ENCODE measurements at regions not wholly inside any gene's neighbourhood (a gene's known extent, or its start where the extent isn't known, plus 50 kb on each side); places are given as distances from the start of the nearest gene placed in this dataset.

DNA sequence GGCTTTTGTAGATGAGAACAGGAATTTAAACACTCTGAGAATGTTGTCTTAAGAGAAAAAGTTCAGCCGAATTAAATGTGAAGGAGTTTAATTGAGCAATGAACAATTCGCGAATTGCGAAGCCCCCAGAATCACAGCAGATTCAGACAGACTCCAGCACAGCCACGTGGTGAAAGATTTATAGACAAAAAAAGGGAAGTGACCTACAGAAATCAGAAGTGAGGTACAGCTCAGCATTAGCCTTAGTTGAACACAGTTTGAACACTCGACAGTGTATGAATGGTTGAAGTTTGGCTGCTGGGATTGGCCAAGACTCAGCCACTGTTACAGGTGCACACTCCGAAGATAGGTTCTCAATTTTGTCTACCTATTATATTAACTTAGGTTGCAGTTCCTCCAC, 264.0 kb upstream of the CHST9 start:
- TF ChIP-seq, protein P1, sequence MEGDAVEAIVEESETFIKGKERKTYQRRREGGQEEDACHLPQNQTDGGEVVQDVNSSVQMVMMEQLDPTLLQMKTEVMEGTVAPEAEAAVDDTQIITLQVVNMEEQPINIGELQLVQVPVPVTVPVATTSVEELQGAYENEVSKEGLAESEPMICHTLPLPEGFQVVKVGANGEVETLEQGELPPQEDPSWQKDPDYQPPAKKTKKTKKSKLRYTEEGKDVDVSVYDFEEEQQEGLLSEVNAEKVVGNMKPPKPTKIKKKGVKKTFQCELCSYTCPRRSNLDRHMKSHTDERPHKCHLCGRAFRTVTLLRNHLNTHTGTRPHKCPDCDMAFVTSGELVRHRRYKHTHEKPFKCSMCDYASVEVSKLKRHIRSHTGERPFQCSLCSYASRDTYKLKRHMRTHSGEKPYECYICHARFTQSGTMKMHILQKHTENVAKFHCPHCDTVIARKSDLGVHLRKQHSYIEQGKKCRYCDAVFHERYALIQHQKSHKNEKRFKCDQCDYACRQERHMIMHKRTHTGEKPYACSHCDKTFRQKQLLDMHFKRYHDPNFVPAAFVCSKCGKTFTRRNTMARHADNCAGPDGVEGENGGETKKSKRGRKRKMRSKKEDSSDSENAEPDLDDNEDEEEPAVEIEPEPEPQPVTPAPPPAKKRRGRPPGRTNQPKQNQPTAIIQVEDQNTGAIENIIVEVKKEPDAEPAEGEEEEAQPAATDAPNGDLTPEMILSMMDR (IDR thresholded peaks at IDR 0.05) = no peak
- no peak for TF ChIP-seq EP300 (IDR thresholded peaks at IDR 0.05)
